ENCODE measurements at regions not wholly inside any gene's neighbourhood (a gene's known extent, or its start where the extent isn't known, plus 50 kb on each side); places are given as distances from the start of the nearest gene placed in this dataset.

DNA sequence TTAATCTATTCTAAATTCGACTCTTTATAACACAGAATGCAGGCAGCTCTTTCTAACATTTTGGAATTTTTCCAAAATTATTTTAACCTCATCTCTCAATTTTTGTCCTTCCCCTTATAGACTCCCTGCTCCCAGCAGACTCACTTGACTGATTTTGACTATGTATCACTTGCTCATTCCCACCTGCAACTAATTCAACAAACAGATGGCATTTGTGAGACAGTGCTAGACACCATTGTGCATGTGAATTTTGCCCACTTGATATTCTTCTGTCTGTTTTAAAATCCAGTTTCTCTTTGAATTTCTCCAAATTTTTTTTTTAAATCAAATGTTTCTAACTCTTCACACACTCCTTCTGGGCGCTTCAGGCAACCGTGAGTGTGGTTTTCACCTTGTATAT lies 1534.0 kb downstream of the PCDH7 start:
- 86% methylated on average over 1 of the region's 3 CpGs for WGBS (ENCODE audit: insufficient coverage)
- POLR2A ChIA-PET = no interaction called here

DNA sequence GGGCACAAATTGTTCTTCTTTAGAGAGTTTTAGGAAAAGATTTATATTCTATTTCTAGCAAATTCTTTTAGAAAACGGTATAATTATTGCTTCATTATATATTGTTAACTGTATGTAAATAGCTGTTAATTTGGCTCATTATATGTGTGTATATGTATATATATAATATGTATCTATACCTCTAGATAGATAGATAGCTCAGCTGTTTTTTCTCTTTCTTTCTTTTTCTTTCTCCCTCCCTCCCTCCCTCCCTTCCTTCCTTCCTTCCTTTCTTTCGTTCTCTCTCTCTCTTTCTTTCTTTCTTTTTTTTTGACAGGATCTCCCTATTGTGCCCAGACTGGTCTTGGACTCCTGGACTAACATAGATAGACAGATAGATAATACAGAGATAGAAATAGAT lies 1538.8 kb downstream of the PCDH7 start:
- no peak overlapping the region for H3K27ac ChIP-seq (ENCODE audit: low read length)
- ChIA-PET POLR2A (interaction anchor here in 1 of 2 donors (0.6 kb wide), 1 partner anchor 15 kb away, joined by 6 read pairs; no protein-coding TSS in a partner anchor), CTCF (no interaction called here)
- Mint-ChIP-seq H3K4me3 (no peak overlapping the region), H3K4me1 (no peaks in the 10 kb centered on the region), H3K36me3 (no peaks in the 10 kb centered on the region), H3K27me3 (no peaks in the 10 kb centered on the region), H3K27ac (no peak overlapping the region), H3K9me3 (peaks cover 8 to 13% (median 12%) of the 10 kb centered on the region in 3 donors)
- WGBS (ENCODE audit: insufficient coverage) = no CpG with 5 or more reads among the region's 2 CpGs
- peaks cover 2% of the 10 kb centered on the region for H3K9me3 ChIP-seq
- H3K4me3 ChIP-seq (ENCODE audit: control insufficient read depth in 1 of 2, extremely low read depth in 1 of 2, low read length in 1 of 2) = no peak overlapping the region
- DNase-seq (no peak), ATAC-seq (replicated peaks in 1 of 4) (no peak)
- H3K4me1 ChIP-seq (ENCODE audit: control insufficient read depth in 1 of 2, extremely low read depth in 1 of 2, insufficient read depth in 2 of 2, low read length in 2 of 2) = no peaks in the 10 kb centered on the region
- no peaks in the 10 kb centered on the region for H3K27me3 ChIP-seq (replicated peaks in 1 of 2; ENCODE audit: control insufficient read depth in 2 of 2, extremely low read depth in 1 of 2, insufficient read depth in 2 of 2, low read length in 1 of 2)
- no peaks in the 10 kb centered on the region for H3K36me3 ChIP-seq (ENCODE audit: control insufficient read depth in 2 of 2, extremely low read depth in 1 of 2, insufficient read depth in 1 of 2, low read length in 1 of 2)

More for the DNA sequence above, 1534.0 kb downstream of the PCDH7 start:
- DNase-seq = no peak
- Mint-ChIP-seq H3K36me3 (no peaks in the 10 kb centered on the region), H3K27me3 (no peaks in the 10 kb centered on the region), H3K27ac (no peak overlapping the region), H3K4me1 (no peaks in the 10 kb centered on the region), H3K9me3 (peaks cover 12 to 18% (median 14%) of the 10 kb centered on the region in 3 donors), H3K4me3 (no peak overlapping the region)
- no peaks in the 10 kb centered on the region for H3K36me3 ChIP-seq (ENCODE audit: control insufficient read depth in 2 of 2, extremely low read depth in 1 of 2, insufficient read depth in 1 of 2, low read length in 1 of 2)
- CTCF ChIA-PET = no interaction called here
- no peaks in the 10 kb centered on the region for H3K9me3 ChIP-seq
- H3K27ac ChIP-seq (ENCODE audit: low read length) = no peak overlapping the region
- no peak overlapping the region for H3K4me3 ChIP-seq (ENCODE audit: control insufficient read depth in 1 of 2, extremely low read depth in 1 of 2, low read length in 1 of 2)
- no peaks in the 10 kb centered on the region for H3K4me1 ChIP-seq (ENCODE audit: control insufficient read depth in 1 of 2, extremely low read depth in 1 of 2, insufficient read depth in 2 of 2, low read length in 2 of 2)
- H3K27me3 ChIP-seq (replicated peaks in 1 of 2; ENCODE audit: control insufficient read depth in 2 of 2, extremely low read depth in 1 of 2, insufficient read depth in 2 of 2, low read length in 1 of 2) = no peaks in the 10 kb centered on the region
- ATAC-seq (replicated peaks in 1 of 4) = no peak

DNA sequence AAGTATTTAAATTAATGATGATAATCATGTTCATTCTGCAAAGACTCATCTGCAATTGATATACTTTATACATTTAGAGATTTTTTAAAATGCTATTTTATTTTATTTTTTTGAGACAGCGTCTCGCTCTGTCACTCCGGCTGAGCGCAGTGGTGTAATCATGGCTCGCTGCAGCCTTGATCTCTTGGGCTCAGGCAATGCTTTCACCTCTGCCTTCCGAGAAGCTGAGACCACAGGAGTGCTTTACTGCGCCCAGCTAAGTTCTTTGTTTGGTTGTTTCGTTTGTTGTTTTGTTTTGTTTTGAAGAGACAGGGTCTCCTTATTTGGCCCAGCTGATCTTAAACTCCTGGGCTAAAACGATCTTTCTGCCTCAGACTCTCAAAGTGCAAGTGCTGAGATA lies 1541.0 kb downstream of the PCDH7 start:
- peaks cover 2% of the 10 kb centered on the region for H3K9me3 ChIP-seq
- H3K27me3 ChIP-seq (replicated peaks in 1 of 2; ENCODE audit: control insufficient read depth in 2 of 2, extremely low read depth in 1 of 2, insufficient read depth in 2 of 2, low read length in 1 of 2) = no peaks in the 10 kb centered on the region
- no peak overlapping the region for H3K27ac ChIP-seq (ENCODE audit: low read length)
- ATAC-seq (replicated peaks in 1 of 4) (no peak), DNase-seq (no peak)
- Mint-ChIP-seq H3K27ac (no peak overlapping the region), H3K9me3 (peaks cover 8 to 13% (median 8%) of the 10 kb centered on the region in 3 donors), H3K4me3 (no peak overlapping the region), H3K36me3 (no peaks in the 10 kb centered on the region), H3K27me3 (no peaks in the 10 kb centered on the region), H3K4me1 (no peaks in the 10 kb centered on the region)
- no peaks in the 10 kb centered on the region for H3K36me3 ChIP-seq (ENCODE audit: control insufficient read depth in 2 of 2, extremely low read depth in 1 of 2, insufficient read depth in 1 of 2, low read length in 1 of 2)
- WGBS (ENCODE audit: insufficient coverage) = 90% methylated on average over 7 of the region's 9 CpGs
- POLR2A ChIA-PET = no interaction called here
- no peaks in the 10 kb centered on the region for H3K4me1 ChIP-seq (ENCODE audit: control insufficient read depth in 1 of 2, extremely low read depth in 1 of 2, insufficient read depth in 2 of 2, low read length in 2 of 2)
- CTCF ChIA-PET = no interaction called here
- no peak overlapping the region for H3K4me3 ChIP-seq (ENCODE audit: control insufficient read depth in 1 of 2, extremely low read depth in 1 of 2, low read length in 1 of 2)

DNA sequence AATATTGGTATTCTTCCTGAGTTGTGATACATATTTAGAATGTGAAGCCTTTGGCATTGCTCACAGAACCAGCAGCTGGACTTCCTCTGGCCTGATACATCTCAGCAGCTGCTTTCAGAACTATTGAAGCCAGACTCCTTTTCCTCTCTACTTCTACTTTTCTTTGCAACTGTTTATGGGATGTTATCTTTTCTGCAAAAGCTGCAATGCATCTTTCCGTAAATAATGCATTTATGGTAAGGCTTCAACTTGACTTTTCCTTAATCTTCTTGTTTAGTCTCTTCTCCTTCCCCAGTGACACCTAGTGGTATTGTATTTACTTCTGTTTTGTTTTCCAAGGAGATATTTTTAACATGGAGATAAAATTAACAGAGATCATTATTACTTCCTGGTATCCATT lies 1548.7 kb downstream of the PCDH7 start:
- POLR2A ChIA-PET = no interaction called here

DNA sequence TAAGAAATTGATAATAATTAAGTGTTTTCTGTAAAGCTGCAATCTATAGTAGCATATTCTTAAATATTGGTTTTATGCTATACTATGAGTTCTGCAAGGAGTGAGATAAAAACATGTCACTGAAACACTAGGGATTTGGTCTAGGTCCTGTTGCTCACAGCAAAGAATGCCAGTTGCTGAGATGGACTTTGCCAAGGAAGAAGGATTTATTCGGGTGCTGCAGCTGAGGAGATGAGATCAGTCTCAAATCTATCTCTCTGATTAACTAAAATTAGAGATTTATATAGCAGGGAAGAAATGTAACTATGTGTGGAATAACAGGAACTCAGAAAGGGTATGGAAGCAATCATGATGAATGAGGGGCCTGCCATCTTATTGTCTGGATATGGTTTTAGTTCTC lies 1569.9 kb downstream of the PCDH7 start:
- no peaks in the 10 kb centered on the region for H3K27me3 ChIP-seq (replicated peaks in 1 of 2; ENCODE audit: control insufficient read depth in 2 of 2, extremely low read depth in 1 of 2, insufficient read depth in 2 of 2, low read length in 1 of 2)
- CTCF ChIA-PET = no interaction called here
- Mint-ChIP-seq H3K4me1 (no peaks in the 10 kb centered on the region), H3K27me3 (no peaks in the 10 kb centered on the region), H3K4me3 (no peak overlapping the region), H3K36me3 (no peaks in the 10 kb centered on the region), H3K9me3 (peaks cover 4 to 14% (median 7%) of the 10 kb centered on the region in 3 donors), H3K27ac (no peak overlapping the region)
- DNase-seq (no peak), ATAC-seq (replicated peaks in 1 of 4) (no peak)
- POLR2A ChIA-PET = no interaction called here
- no peaks in the 10 kb centered on the region for H3K36me3 ChIP-seq (ENCODE audit: control insufficient read depth in 2 of 2, extremely low read depth in 1 of 2, insufficient read depth in 1 of 2, low read length in 1 of 2)
- H3K27ac ChIP-seq (ENCODE audit: low read length) = no peak overlapping the region
- H3K9me3 ChIP-seq = no peaks in the 10 kb centered on the region
- H3K4me3 ChIP-seq (ENCODE audit: control insufficient read depth in 1 of 2, extremely low read depth in 1 of 2, low read length in 1 of 2) = no peak overlapping the region
- no peaks in the 10 kb centered on the region for H3K4me1 ChIP-seq (ENCODE audit: control insufficient read depth in 1 of 2, extremely low read depth in 1 of 2, insufficient read depth in 2 of 2, low read length in 2 of 2)
- WGBS (ENCODE audit: insufficient coverage) = no CpG with 5 or more reads among the region's 1 CpG

More for the DNA sequence above, 1548.7 kb downstream of the PCDH7 start:
- no peaks in the 10 kb centered on the region for H3K36me3 ChIP-seq (ENCODE audit: control insufficient read depth in 2 of 2, extremely low read depth in 1 of 2, insufficient read depth in 1 of 2, low read length in 1 of 2)
- H3K27me3 ChIP-seq (replicated peaks in 1 of 2; ENCODE audit: control insufficient read depth in 2 of 2, extremely low read depth in 1 of 2, insufficient read depth in 2 of 2, low read length in 1 of 2) = no peaks in the 10 kb centered on the region
- CTCF ChIA-PET = no interaction called here
- Mint-ChIP-seq H3K36me3 (no peaks in the 10 kb centered on the region), H3K27me3 (no peaks in the 10 kb centered on the region), H3K9me3 (peaks cover 3 to 29% (median 7%) of the 10 kb centered on the region in 3 donors), H3K4me1 (no peaks in the 10 kb centered on the region), H3K27ac (no peak overlapping the region), H3K4me3 (no peak overlapping the region)
- WGBS (ENCODE audit: insufficient coverage) = no CpG with 5 or more reads among the region's 1 CpG
- H3K4me3 ChIP-seq (ENCODE audit: control insufficient read depth in 1 of 2, extremely low read depth in 1 of 2, low read length in 1 of 2) = no peak overlapping the region
- no peak for ATAC-seq (replicated peaks in 1 of 4)
- H3K9me3 ChIP-seq = peaks cover 3% of the 10 kb centered on the region
- no peak for DNase-seq
- no peak overlapping the region for H3K27ac ChIP-seq (ENCODE audit: low read length)
- no peaks in the 10 kb centered on the region for H3K4me1 ChIP-seq (ENCODE audit: control insufficient read depth in 1 of 2, extremely low read depth in 1 of 2, insufficient read depth in 2 of 2, low read length in 2 of 2)

DNA sequence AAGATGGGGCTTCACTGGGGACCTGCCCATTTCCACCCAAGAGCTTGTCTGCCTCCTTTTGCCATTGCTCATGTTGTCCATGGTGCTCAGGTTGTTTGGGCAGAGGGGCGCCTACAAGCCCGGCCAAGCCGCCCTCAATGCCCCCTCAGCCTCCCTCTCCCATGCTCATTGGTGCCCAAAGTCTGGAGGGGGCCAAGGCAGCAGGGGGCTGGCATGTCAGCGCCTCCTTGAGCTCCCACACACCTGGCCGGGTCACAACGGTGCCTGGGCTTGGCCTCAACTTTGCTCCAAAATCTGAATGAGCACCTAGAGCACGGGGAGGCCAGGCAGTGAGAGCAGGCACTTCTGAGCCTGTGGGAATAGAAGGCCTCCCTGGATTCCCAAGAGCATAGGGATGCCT lies 1598.8 kb downstream of the PCDH7 start:
- Histone ChIP-seq H3K4me1 (ENCODE audit: control insufficient read depth in 1 of 2, extremely low read depth in 1 of 2, insufficient read depth in 2 of 2, low read length in 2 of 2) (no peaks in the 10 kb centered on the region), H3K27ac (ENCODE audit: low read length) (no peak overlapping the region), H3K9me3 (no peaks in the 10 kb centered on the region), H3K27me3 (replicated peaks in 1 of 2; ENCODE audit: control insufficient read depth in 2 of 2, extremely low read depth in 1 of 2, insufficient read depth in 2 of 2, low read length in 1 of 2) (no peaks in the 10 kb centered on the region), H3K4me3 (ENCODE audit: control insufficient read depth in 1 of 2, extremely low read depth in 1 of 2, low read length in 1 of 2) (no peak overlapping the region), H3K36me3 (ENCODE audit: control insufficient read depth in 2 of 2, extremely low read depth in 1 of 2, insufficient read depth in 1 of 2, low read length in 1 of 2) (no peaks in the 10 kb centered on the region)
- no peak for ATAC-seq (replicated peaks in 1 of 4)
- Mint-ChIP-seq H3K36me3 (no peaks in the 10 kb centered on the region), H3K4me1 (no peaks in the 10 kb centered on the region), H3K27me3 (no peaks in the 10 kb centered on the region), H3K4me3 (no peak overlapping the region), H3K9me3 (peaks cover 18 to 32% (median 30%) of the 10 kb centered on the region in 3 donors), H3K27ac (no peak overlapping the region)
- POLR2A ChIA-PET = no interaction called here
- whole genome bisulfite sequencing (ENCODE audit: insufficient coverage) = 79% methylated on average over 7 of the region's 7 CpGs
- CTCF ChIA-PET = no interaction called here
- no peak for DNase-seq

DNA sequence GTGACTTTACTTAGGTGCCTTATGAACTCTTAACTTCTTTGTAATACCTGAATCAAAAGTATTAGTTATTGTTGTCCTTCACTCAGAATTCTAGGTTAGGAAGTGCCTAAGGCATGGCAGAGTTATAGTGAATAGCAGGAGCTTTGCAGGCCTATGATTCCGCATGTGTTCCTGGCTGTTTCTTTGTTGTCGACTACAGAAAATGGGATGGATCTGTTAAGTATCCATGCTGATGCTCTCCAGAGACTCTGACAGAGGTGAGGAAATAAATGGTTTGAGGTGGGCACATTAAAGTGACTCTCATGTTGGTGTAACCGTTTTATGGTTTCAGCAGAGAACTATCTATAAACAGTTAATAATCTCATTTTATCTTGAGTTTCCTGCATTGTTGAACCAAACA lies 1601.3 kb downstream of the PCDH7 start:
- Histone ChIP-seq H3K27me3 (replicated peaks in 1 of 2; ENCODE audit: control insufficient read depth in 2 of 2, extremely low read depth in 1 of 2, insufficient read depth in 2 of 2, low read length in 1 of 2) (no peaks in the 10 kb centered on the region), H3K4me3 (ENCODE audit: control insufficient read depth in 1 of 2, extremely low read depth in 1 of 2, low read length in 1 of 2) (no peak overlapping the region), H3K36me3 (ENCODE audit: control insufficient read depth in 2 of 2, extremely low read depth in 1 of 2, insufficient read depth in 1 of 2, low read length in 1 of 2) (no peaks in the 10 kb centered on the region), H3K4me1 (ENCODE audit: control insufficient read depth in 1 of 2, extremely low read depth in 1 of 2, insufficient read depth in 2 of 2, low read length in 2 of 2) (no peaks in the 10 kb centered on the region), H3K9me3 (no peaks in the 10 kb centered on the region), H3K27ac (ENCODE audit: low read length) (no peak overlapping the region)
- 89% methylated on average over 2 of the region's 3 CpGs for WGBS (ENCODE audit: insufficient coverage)
- Mint-ChIP-seq H3K4me1 (no peaks in the 10 kb centered on the region), H3K4me3 (no peak overlapping the region), H3K36me3 (no peaks in the 10 kb centered on the region), H3K9me3 (peaks cover 29 to 43% (median 42%) of the 10 kb centered on the region in 3 donors), H3K27ac (no peak overlapping the region), H3K27me3 (no peaks in the 10 kb centered on the region)
- CTCF ChIA-PET = no interaction called here
- ATAC-seq (replicated peaks in 1 of 4) (no peak), DNase-seq (no peak)
- POLR2A ChIA-PET = no interaction called here
